Keratinocyte (primary cell): ENCODE measurements at regions not wholly inside any gene's neighbourhood (a gene's known extent, or its start where the extent isn't known, plus 50 kb on each side); places are given as distances from the start of the nearest gene placed in this dataset.

Source experiments
- DNase-seq: peaks from one replicate; pipeline ENCODE4 v3.0.0-alpha.2; 2011; ENCODE audit warnings: low read depth, missing footprints, low spot score
- FAIRE-seq: peaks from 2 replicates; lab custom pipeline; 2011; peaks lifted over from hg19 to GRCh38; lab: Jason Lieb, UNC
- H2AFZ ChIP-seq: 2 replicates; pipeline ENCODE4 v1.6.0; 2012; ENCODE audit warnings: low read length, control low read depth, inconsistent platforms; ENCODE audit not compliant: control insufficient read depth
- H3K27ac ChIP-seq: 2 replicates; pipeline ENCODE4 v1.5.1; 2011; ENCODE audit warnings: low read length; ENCODE audit not compliant: control insufficient read depth, insufficient read depth
- H3K27me3 ChIP-seq: 3 replicates; pipeline ENCODE4 v1.6.0; 2011; ENCODE audit warnings: low read length; ENCODE audit not compliant: control insufficient read depth, insufficient read depth; ENCODE audit errors: extremely low read depth
- H3K36me3 ChIP-seq, 2 experiments: 2 replicates in 1 of 2; 3 replicates in 1 of 2; pipeline ENCODE4 v1.5.1; 2011; ENCODE audit warnings: low read length in 2 of 2, mild to moderate bottlenecking in 1 of 2; ENCODE audit not compliant: control insufficient read depth in 2 of 2, insufficient read depth in 2 of 2; ENCODE audit errors: extremely low read depth in 1 of 2
- H3K4me1 ChIP-seq: 3 replicates; pipeline ENCODE4 v1.5.1; 2011; ENCODE audit warnings: low read length; ENCODE audit not compliant: control insufficient read depth, insufficient read depth; ENCODE audit errors: extremely low read depth
- H3K4me2 ChIP-seq: 3 replicates; pipeline ENCODE4 v1.6.0; 2011; ENCODE audit warnings: low read depth, low read length; ENCODE audit not compliant: control insufficient read depth, insufficient read depth; ENCODE audit errors: extremely low read depth
- H3K4me3 ChIP-seq, 3 experiments: fragments of 200-600 bp in 1 of 3; sonication (generic) in 1 of 3; 2 replicates in 2 of 3; 3 replicates in 1 of 3; pipeline ENCODE4 v1.5.1; 2011 to 2016; ENCODE audit warnings: low read length in 3 of 3, mild to moderate bottlenecking in 3 of 3, control low read depth in 2 of 3, inconsistent platforms in 1 of 3, low read depth in 1 of 3, mixed read lengths in 1 of 3, mixed run types in 1 of 3, moderate library complexity in 1 of 3; ENCODE audit not compliant: control insufficient read depth in 2 of 3, insufficient read depth in 2 of 3; ENCODE audit errors: extremely low read depth in 1 of 3
- H3K79me2 ChIP-seq: 2 replicates; pipeline ENCODE4 v1.6.0; 2012; ENCODE audit warnings: low read length; ENCODE audit not compliant: control insufficient read depth, insufficient read depth
- H3K9ac ChIP-seq: 3 replicates; pipeline ENCODE4 v1.6.0; 2011; ENCODE audit warnings: low read length; ENCODE audit not compliant: control insufficient read depth, insufficient read depth; ENCODE audit errors: extremely low read depth
- H3K9me1 ChIP-seq: 3 replicates; pipeline ENCODE4 v1.6.0; 2011; ENCODE audit warnings: low read length; ENCODE audit not compliant: control insufficient read depth, insufficient read depth; ENCODE audit errors: extremely low read depth
- H3K9me3 ChIP-seq: 2 replicates; pipeline ENCODE4 v1.5.1; 2012; ENCODE audit warnings: low read depth, low read length; ENCODE audit not compliant: control insufficient read depth
- H4K20me1 ChIP-seq: 3 replicates; pipeline ENCODE4 v1.6.0; 2011; ENCODE audit warnings: low read length; ENCODE audit not compliant: control insufficient read depth, insufficient read depth; ENCODE audit errors: extremely low read depth
- CTCF ChIP-seq, 3 experiments: IDR thresholded peaks in 1 of 3; conservative IDR thresholded peaks in 1 of 3; optimal IDR thresholded peaks in 1 of 3; 2 replicates in 2 of 3; 3 replicates in 1 of 3; pipeline versions ENCODE3 to v1.5.1; 2011; ENCODE audit warnings: low read length in 3 of 3, mild to moderate bottlenecking in 3 of 3, moderate library complexity in 2 of 3, control low read depth in 1 of 3, inconsistent platforms in 1 of 3; ENCODE audit not compliant: insufficient read depth in 2 of 3; ENCODE audit errors: extremely low read depth in 1 of 3
- EZH2 ChIP-seq: IDR thresholded peaks from one replicate; pipeline ENCODE4 v1.6.1; 2012; ENCODE audit warnings: inconsistent platforms, mild to moderate bottlenecking, low read length, moderate library complexity
- dilution Hi-C: fragments of 300-500 bp; cut with MboI; formaldehyde crosslinking; loops from one replicate; pipeline ENCODE4 v1.7.0; 2020; ENCODE audit warnings: low sequenced_read_pairs; ENCODE audit not compliant: extremely low pct_ligation_motif_present

DNA sequence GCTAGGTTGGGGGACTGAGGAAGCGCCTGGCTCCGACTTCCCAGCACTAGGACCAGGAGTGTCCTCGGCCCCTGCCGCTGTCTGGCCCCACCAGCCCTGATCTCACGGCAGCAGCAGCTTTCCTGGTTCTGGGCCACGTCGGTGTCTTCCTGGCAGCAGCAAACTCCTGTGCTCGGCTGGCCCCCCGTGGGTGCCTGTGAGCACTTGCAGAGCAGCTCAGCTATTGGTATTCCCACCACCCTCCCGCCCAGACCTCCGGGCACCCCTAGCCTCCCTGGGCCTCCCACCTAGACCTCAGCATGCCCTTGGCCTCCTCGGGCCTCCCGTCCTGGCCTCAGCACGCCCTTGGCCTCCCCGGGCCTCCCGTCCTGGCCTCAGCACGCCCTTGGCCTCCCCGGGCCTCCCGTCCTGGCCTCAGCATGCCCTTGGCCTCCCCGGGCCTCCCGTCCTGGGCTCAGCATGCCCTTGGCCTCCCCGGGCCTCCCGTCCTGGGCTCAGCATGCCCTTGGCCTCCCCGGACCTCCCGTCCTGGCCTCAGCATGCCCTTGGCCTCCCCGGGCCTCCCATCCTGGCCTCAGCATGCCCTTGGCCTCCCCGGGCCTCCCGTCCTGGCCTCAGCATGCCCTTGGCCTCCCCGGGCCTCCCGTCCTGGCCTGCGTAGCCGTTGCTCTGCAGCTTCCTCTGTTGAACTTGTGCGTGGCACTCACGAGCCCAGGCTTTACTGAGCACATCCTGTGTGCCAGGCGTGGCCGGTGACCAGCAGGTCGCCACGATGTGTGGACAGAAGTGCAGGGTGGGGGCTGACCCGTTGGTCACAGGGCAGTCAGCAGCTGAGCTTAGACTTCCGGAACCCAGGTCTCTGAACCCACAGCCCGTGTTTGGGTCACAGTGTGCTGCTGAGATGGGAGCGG, 51.8 kb upstream of the ACSF3 start:
- no peaks in the 10 kb centered on the region for H3K36me3 ChIP-seq
- no peaks in the 10 kb centered on the region for H3K9me1 ChIP-seq
- no peaks in the 10 kb centered on the region for H3K9me3 ChIP-seq
- no peak for DNase-seq
- no peaks in the 10 kb centered on the region for H3K79me2 ChIP-seq
- no peaks in the 10 kb centered on the region for H4K20me1 ChIP-seq
- no peak overlapping the region for H3K4me3 ChIP-seq
- H3K27me3 ChIP-seq: peaks cover 24% of the 10 kb centered on the region
- H2AFZ ChIP-seq: no peak overlapping the region
- H3K4me1 ChIP-seq: no peaks in the 10 kb centered on the region
- dilution Hi-C loops: no loop called here
- no peak overlapping the region for H3K4me2 ChIP-seq
- TF ChIP-seq CTCF (optimal IDR thresholded peaks at IDR 0.05 in 1 of 3, IDR thresholded peaks at IDR 0.05 in 1 of 3, conservative IDR thresholded peaks at IDR 0.05 in 1 of 3; ENCODE audit: extremely low read depth in 1 of 3, insufficient read depth in 2 of 3, low read length in 3 of 3) (no peak), EZH2 (no peak)
- H3K27ac ChIP-seq: no peak overlapping the region
- no peak for FAIRE-seq
- no peak overlapping the region for H3K9ac ChIP-seq

DNA sequence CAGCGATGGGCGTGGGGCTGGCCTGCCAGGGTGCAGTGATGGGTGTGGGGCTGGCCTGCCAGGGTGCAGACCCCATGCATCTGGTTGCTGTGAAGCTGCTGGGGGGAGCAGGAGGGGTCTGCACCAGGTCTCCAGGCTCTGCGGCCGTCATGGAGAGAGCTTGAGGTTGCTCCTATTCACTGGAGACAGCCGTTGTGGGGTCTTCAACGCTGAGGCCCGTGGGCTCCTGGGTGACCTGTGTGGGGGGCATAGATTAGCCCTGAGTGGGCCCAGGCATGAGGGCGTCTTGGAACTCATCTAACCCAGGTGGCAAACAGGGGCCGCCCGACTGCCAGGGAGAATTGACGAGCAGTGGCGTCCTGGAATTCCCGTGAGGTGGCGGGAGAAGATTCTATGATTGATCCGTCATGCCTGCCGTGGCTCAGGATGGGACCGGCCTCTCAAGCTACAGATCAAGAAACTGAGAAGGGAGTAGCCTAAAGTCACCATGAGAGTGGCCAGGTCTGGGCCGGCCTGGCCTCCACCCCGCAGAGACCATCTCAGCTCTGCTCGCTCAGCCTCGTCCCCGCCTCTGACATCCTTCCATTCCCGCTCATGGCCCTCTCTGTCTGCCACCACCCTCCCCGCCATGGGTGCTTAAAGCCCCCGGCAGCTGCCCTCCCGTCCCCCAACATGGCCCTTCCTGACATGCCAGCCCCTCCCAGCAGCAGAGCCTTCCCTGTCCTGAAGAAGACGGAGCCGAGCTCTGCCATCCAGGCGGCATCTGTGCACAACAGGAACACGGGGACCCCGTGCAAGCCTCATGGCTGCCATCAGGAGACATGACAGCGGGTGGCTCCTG, 50.7 kb upstream of the ACSF3 start:
- Histone ChIP-seq H3K9me1 (no peaks in the 10 kb centered on the region), H3K27ac (no peak overlapping the region), H3K9me3 (no peaks in the 10 kb centered on the region), H3K4me1 (no peaks in the 10 kb centered on the region), H2AFZ (no peak overlapping the region), H3K36me3 (no peaks in the 10 kb centered on the region), H4K20me1 (no peaks in the 10 kb centered on the region), H3K4me2 (no peak overlapping the region), H3K79me2 (no peaks in the 10 kb centered on the region), H3K27me3 (peaks cover 35% of the 10 kb centered on the region), H3K9ac (no peak overlapping the region), H3K4me3 (no peak overlapping the region)
- DNase-seq (no peak), FAIRE-seq (no peak)
- dilution Hi-C loops: no loop called here
- TF ChIP-seq CTCF (optimal IDR thresholded peaks at IDR 0.05 in 1 of 3, IDR thresholded peaks at IDR 0.05 in 1 of 3, conservative IDR thresholded peaks at IDR 0.05 in 1 of 3; ENCODE audit: extremely low read depth in 1 of 3, insufficient read depth in 2 of 3, low read length in 3 of 3) (no peak), EZH2 (no peak)
